Gastroesophageal sphincter (tissue), 4 donors: ENCODE measurements at regions not wholly inside any gene's neighbourhood (a gene's known extent, or its start where the extent isn't known, plus 50 kb on each side); places are given as distances from the start of the nearest gene placed in this dataset.

Experiments used
- ATAC-seq: fragments of 150-250 bp; one replicate; pipeline ENCODE4 v1.9.1; 2016; ENCODE audit warnings: mild to moderate bottlenecking, moderate library complexity
- H3K27ac ChIP-seq, 4 donors: fragments of 200-600 bp; sonication (generic) in 3 of 4; 1 replicate in 3 of 4; 2 replicates in 1 of 4; pipeline ENCODE4 v1.5.1; 2016 to 2019
- H3K27me3 ChIP-seq: fragments of 200-600 bp; sonication (generic); one replicate; pipeline ENCODE4 v1.5.1; 2019
- H3K36me3 ChIP-seq, 2 donors: fragments of 200-600 bp; sonication (generic); one replicate each; pipeline ENCODE4 v1.5.1; 2019; ENCODE audit warnings: control low read depth in 1 of 2
- H3K4me1 ChIP-seq, 3 donors: fragments of 200-600 bp; sonication (generic); 1 replicate in 2 of 3; 2 replicates in 1 of 3; pipeline ENCODE4 v1.5.1; 2016 to 2019; ENCODE audit warnings: control low read depth in 2 of 3
- H3K4me3 ChIP-seq, 2 donors: fragments of 200-600 bp; sonication (generic); one replicate each; pipeline ENCODE4 v1.5.1; 2019; ENCODE audit warnings: mild to moderate bottlenecking in 1 of 2, moderate library complexity in 1 of 2
- H3K9me3 ChIP-seq, 3 donors: fragments of 200-600 bp; sonication (generic); one replicate each; pipeline ENCODE4 v1.5.1; 2017 to 2019; ENCODE audit warnings: control low read depth in 2 of 3
- EP300 ChIP-seq: sonication (generic); formaldehyde crosslinking; IDR thresholded peaks from one replicate; pipeline ENCODE4 v1.6.1; 2017; ENCODE audit warnings: antibody characterized with exemption, mild to moderate bottlenecking
- POLR2A ChIP-seq, 2 donors: fragments of 450-650 bp; IDR thresholded peaks; one replicate each; pipeline ENCODE4 v1.6.1; 2017; ENCODE audit warnings: antibody characterized with exemption in 2 of 2, mild to moderate bottlenecking in 2 of 2, moderate library complexity in 1 of 2
- POLR2AphosphoS5 ChIP-seq: sonication (generic); formaldehyde crosslinking; IDR thresholded peaks from one replicate; pipeline ENCODE4 v1.6.1; 2017; ENCODE audit warnings: antibody characterized with exemption
- WGBS, 2 donors: methylation state at CpG; one replicate each; pipeline ENCODE4 v1.1.5; 2018; ENCODE audit warnings: low coverage in 1 of 2; 5-methylcytosine and 5-hydroxymethylcytosine counted together
- TF ChIP-seq, protein P1 (sequence below), 4 experiments: fragments of 200-600 bp in 2 of 4; fragments of 450-650 bp in 2 of 4; sonication (generic) in 1 of 4; IDR thresholded peaks; one replicate each; pipeline ENCODE4 v1.5.1; 2017 to 2019; ENCODE audit warnings: antibody characterized with exemption in 4 of 4, mild to moderate bottlenecking in 2 of 4, moderate library complexity in 2 of 4

GRCh38 chr13:95470574-95471366 lies 81.8 kb upstream of the CLDN10 start:
- Histone ChIP-seq H3K27me3 (no peaks in the 10 kb centered on the region), H3K36me3 (no peaks in the 10 kb centered on the region), H3K4me3 (no peak overlapping the region), H3K9me3 (no peaks in the 10 kb centered on the region), H3K27ac (no peak overlapping the region), H3K4me1 (no peaks in the 10 kb centered on the region)
- TF ChIP-seq POLR2AphosphoS5, result no peak
- TF ChIP-seq, protein P1, sequence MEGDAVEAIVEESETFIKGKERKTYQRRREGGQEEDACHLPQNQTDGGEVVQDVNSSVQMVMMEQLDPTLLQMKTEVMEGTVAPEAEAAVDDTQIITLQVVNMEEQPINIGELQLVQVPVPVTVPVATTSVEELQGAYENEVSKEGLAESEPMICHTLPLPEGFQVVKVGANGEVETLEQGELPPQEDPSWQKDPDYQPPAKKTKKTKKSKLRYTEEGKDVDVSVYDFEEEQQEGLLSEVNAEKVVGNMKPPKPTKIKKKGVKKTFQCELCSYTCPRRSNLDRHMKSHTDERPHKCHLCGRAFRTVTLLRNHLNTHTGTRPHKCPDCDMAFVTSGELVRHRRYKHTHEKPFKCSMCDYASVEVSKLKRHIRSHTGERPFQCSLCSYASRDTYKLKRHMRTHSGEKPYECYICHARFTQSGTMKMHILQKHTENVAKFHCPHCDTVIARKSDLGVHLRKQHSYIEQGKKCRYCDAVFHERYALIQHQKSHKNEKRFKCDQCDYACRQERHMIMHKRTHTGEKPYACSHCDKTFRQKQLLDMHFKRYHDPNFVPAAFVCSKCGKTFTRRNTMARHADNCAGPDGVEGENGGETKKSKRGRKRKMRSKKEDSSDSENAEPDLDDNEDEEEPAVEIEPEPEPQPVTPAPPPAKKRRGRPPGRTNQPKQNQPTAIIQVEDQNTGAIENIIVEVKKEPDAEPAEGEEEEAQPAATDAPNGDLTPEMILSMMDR (IDR thresholded peaks at IDR 0.05), result no peak
- TF ChIP-seq POLR2A (IDR thresholded peaks at IDR 0.05), result no peak
- no peak for TF ChIP-seq EP300
- WGBS, 2 donors, result 61 to 71% methylated on average over 4 to 19 of the region's 19 CpGs
- no peak for ATAC-seq

DNA sequence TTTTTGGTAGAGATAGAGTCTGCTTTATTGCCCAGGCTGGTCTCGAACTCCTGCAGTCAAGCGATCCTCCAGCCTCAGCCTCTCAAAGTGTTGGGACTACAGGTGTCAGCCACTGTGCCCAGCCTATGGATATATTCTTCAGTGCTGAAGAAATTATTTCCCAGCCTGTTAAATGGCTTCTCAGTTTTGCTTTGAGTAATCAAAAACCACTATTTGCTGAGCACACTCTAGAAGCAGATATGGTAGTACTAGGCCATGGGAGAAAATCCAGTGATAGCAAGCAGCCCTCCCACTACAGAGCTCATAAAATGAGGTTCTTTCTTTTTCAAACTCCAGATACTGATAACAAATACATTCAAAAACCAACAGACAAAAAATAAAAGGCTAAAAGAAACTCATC lies 80.6 kb upstream of the CLDN10 start:
- TF ChIP-seq, protein P1 (IDR thresholded peaks at IDR 0.05), result no peak
- TF ChIP-seq POLR2AphosphoS5, result no peak
- no peak for TF ChIP-seq EP300
- no peak for TF ChIP-seq POLR2A (IDR thresholded peaks at IDR 0.05)
- 83 to 100% methylated on average over 2 of the region's 2 CpGs for WGBS, 2 donors
- peaks cover 0 to 7% (median 0%) of the 10 kb centered on the region in 3 donors for H3K9me3 ChIP-seq
- no peak overlapping the region for H3K4me3 ChIP-seq
- no peaks in the 10 kb centered on the region for H3K36me3 ChIP-seq
- H3K4me1 ChIP-seq, result no peaks in the 10 kb centered on the region
- no peaks in the 10 kb centered on the region for H3K27me3 ChIP-seq
- no peak overlapping the region for H3K27ac ChIP-seq
- ATAC-seq, result no peak

DNA sequence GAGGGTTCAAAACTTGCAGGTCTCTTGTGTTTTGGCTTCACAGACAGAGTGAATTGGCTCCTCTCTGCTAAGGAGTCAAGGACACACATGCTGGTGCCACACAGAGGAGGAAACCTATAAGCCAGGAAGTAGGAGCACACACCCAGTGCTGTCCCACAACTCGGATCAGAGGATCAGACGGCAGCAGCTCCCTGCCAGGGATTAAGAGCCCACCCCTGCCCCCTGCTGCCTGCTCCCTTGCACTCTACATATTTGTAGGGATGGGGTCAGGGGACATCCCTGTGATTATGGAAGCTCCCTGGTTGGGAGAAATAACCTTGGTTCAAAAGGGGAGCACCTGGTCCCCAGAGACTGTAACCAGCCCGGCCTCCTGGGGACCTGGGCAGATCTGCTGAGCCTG lies 77.5 kb upstream of the CLDN10 start:
- H3K4me1 ChIP-seq, result no peaks in the 10 kb centered on the region
- no peaks in the 10 kb centered on the region for H3K36me3 ChIP-seq
- TF ChIP-seq, protein P1 (IDR thresholded peaks at IDR 0.05), result no peak
- TF ChIP-seq POLR2AphosphoS5 (no peak), EP300 (no peak)
- no peak overlapping the region for H3K27ac ChIP-seq
- WGBS, 2 donors, result 60 to 67% methylated on average over 1 of the region's 3 CpGs
- peaks cover 5% of the 10 kb centered on the region for H3K27me3 ChIP-seq
- ATAC-seq, result no peak
- H3K9me3 ChIP-seq, result peaks cover 0 to 7% (median 0%) of the 10 kb centered on the region in 3 donors
- no peak overlapping the region for H3K4me3 ChIP-seq

DNA sequence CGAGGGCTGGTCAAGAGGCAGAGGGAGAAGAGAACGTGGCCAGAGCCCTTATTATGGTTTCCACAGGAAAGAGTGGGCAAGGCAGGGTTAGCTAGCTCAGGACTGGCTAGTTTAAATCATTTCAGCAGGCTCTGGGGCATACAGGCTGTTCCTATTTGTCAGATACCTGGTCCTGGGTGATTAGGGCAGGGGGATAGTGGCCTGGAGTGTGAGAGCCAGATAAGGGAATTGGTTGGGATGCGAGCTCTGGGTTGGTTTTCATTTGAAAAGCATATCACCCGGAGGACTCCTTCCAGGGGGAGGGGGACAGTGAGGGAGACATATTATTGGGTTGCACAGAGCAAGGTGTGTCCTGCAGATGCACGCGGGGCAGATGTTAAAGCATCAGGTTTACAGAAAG lies 75.3 kb upstream of the CLDN10 start:
- TF ChIP-seq POLR2A (IDR thresholded peaks at IDR 0.05), result no peak
- TF ChIP-seq, protein P1 (IDR thresholded peaks at IDR 0.05), result no peak
- TF ChIP-seq POLR2AphosphoS5, result no peak
- no peak for TF ChIP-seq EP300
- H3K4me3 ChIP-seq, result no peak overlapping the region
- H3K27ac ChIP-seq, result no peak overlapping the region
- H3K27me3 ChIP-seq, result peaks cover 5% of the 10 kb centered on the region
- H3K36me3 ChIP-seq, result no peaks in the 10 kb centered on the region
- WGBS, 2 donors, result 64% methylated on average over 6 of the region's 6 CpGs; no CpG with 5 or more reads in 1 of the 2 donors
- ATAC-seq, result no peak
- peaks cover 0 to 7% (median 0%) of the 10 kb centered on the region in 3 donors for H3K9me3 ChIP-seq
- no peaks in the 10 kb centered on the region for H3K4me1 ChIP-seq

- 62% methylated on average over 2 of the region's 2 CpGs; no CpG with 5 or more reads in 1 of the 2 donors for WGBS, 2 donors
Measured at GRCh38 chr13:95479731-95480130, 72.8 kb upstream of the CLDN10 start.

More at GRCh38 chr13:95479731-95480130, 72.8 kb upstream of the CLDN10 start:
- ATAC-seq, result no peak
- Histone ChIP-seq H3K4me3 (no peak overlapping the region), H3K4me1 (no peaks in the 10 kb centered on the region), H3K27me3 (peaks cover 5% of the 10 kb centered on the region), H3K27ac (no peak overlapping the region), H3K9me3 (peaks cover 0 to 16% (median 0%) of the 10 kb centered on the region in 3 donors), H3K36me3 (no peaks in the 10 kb centered on the region)
- TF ChIP-seq, protein P1 (IDR thresholded peaks at IDR 0.05), result no peak
- TF ChIP-seq POLR2A (IDR thresholded peaks at IDR 0.05) (no peak), POLR2AphosphoS5 (no peak), EP300 (no peak)
